Stimulated activated CD4-positive, alpha-beta T cell treated with anti-CD3 and anti-CD28 coated beads, TNF-alpha, amount 100 ng/mL, for 4 hours (primary cell): ENCODE measurements at regions not wholly inside any gene's neighbourhood (a gene's known extent, or its start where the extent isn't known, plus 50 kb on each side); places are given as distances from the start of the nearest gene placed in this dataset.

Experiments
- DNase-seq, 3 experiments: peaks; one replicate each; pipeline ENCODE4 v3.0.0-alpha.2; 2020; ENCODE audit warnings: low read depth in 3 of 3

DNA sequence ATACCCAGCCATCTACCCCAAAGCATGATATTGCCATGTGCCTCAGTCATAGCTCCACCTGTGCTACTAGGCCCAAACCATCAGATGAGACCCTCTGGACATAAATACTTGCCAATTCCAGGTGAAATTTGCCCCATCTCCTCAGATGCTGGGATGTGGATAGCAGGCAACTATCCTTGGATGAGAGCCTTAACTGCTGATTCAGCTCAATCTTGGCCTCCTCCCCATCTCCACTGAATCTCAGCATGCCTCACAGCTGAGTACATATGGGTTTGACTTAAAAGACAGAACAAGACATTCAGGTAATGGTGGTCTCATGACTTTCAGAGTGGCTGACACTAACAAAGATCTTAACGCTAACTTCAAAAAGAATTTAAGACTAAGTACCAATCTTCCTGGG, 50.8 kb upstream of the KLHL13 start:
- no peak for DNase-seq

GRCh38 chrX:118171356-118171755, 54.7 kb upstream of the KLHL13 start:
- no peak for DNase-seq

GRCh38 chrX:118174516-118175098, 58.0 kb upstream of the KLHL13 start:
- DNase-seq: no peak

GRCh38 chrX:118177708-118178107, 61.1 kb upstream of the KLHL13 start:
- DNase-seq: no peak

DNA sequence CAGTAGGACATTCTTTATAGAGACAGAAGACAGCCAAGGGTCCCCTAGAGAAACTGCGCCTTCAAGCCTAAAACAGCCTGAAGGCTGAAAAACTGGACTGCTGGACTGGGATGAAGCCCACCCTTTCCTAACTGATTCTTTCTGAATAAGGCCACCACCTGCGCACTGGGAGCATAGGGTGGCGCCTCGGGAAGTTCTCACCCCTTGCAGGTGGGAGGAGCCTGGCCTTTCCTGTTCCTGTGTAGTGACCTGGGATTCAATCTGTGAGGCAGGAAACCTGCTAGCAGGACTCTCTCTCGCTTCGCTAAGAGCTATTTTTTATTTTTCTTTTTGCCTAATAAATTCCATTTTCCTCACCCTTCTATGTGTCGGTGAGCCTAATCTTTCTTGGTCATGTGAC, 61.8 kb upstream of the KLHL13 start:
- no peak for DNase-seq

DNA sequence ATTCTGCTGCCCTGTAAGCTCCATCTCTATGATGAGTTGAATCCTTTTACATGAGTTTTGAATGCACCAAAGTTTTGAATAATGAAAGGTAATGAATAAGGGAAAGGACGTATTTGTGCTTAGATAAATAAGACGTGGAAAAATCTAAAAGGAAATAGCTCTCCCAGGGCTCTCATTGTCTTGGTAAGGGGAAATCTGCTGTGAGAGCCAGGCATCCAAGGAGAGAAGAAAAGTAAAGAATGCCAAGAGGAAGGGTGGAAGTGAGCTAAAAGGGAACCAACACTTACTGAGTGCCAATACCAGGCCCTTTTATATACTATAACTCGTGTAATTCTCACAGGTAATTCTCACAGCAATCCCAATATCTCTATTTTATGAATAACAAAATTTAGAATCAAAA, 62.6 kb upstream of the KLHL13 start:
- DNase-seq: no peak

GRCh38 chrX:118179718-118180117, 63.1 kb upstream of the KLHL13 start:
- DNase-seq: no peak

DNA sequence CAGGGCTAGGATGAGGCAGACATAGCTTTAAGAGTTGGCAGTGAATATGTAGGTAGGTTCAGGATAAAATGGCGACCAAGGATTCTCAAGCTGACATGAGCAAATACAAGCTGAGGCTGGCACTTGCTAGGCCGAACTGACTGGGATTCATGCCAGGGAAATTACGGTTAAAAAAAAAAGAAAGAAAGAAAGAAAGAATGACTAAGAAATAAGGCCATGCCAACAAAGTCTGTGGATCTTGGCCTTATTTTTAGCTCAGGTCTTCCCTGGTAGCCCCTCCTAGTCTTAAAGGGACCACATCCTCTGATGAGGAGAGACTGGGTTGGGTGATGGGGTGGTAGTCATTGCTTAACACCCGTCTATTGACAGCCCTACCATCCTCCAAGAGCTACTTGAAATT, 64.4 kb upstream of the KLHL13 start:
- no peak for DNase-seq

GRCh38 chrX:118182025-118182424, 65.4 kb upstream of the KLHL13 start:
- DNase-seq: no peak

- no peak for DNase-seq
Measured at GRCh38 chrX:118182681-118183080, 66.1 kb upstream of the KLHL13 start.

- no peak for DNase-seq
Measured at GRCh38 chrX:118183606-118184005, 67.0 kb upstream of the KLHL13 start.

- DNase-seq: no peak
Measured at GRCh38 chrX:118187100-118187499, 70.5 kb upstream of the KLHL13 start.

- DNase-seq: no peak
Measured at GRCh38 chrX:118189000-118189399, 72.4 kb upstream of the KLHL13 start.

DNA sequence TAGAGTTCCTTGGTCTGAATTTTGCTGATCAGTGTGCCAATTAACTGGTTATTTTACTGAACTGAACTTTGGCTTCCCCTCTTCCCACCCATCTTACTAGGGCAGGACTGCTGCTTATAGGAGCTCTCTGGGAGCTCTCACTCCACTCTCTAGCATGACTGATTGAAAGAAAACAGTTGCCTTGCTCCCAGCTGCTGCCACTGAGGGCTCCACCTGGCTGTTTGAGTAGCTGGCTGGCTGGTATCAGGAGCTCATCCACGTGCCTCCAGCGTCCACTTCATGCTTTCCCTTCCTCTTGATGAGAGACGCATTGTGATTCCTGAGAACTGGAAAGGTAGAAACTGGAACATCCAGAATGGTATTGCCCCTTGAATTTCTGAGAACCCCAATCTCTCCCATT, 73.0 kb upstream of the KLHL13 start:
- DNase-seq: no peak

- DNase-seq: no peak
Measured at GRCh38 chrX:118197730-118198129, 81.1 kb upstream of the KLHL13 start.

DNA sequence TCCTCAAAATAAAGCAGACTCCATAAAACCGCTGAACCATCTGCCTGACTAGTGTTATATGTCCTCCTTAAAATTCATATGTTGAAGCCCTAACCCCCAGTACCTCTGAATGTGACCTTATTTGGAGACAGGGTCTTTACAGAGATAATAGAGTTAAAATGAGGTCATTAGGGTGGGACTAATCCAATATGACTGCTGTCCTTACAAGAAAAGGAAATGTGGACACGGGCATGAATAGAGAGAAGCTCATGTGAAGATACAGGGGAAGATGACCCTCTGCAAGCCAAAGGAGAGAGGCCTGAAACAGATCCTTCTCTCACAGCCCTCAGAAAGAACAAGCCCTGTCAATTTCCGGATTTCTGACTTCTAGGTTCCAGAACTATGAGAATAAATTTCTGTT, 82.0 kb upstream of the KLHL13 start:
- DNase-seq: no peak

DNA sequence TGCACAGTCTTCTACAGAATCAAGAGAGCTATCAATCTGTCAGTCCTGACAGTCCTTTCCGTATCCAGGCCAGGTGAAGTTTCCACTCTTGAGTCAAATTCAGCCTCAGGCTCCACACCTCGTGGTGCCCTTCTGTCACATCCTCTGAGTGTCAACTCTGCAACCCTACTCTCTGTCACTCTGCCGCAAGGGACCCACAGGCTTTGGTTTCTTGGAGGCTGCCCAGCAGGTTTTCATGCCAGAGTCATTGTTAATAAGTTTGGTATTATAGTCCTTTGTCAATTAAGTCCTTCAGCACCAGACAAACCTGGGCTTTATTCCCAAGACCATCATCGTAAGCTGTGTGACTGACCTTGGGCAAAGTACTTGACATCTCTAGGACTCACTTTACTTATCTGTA, 83.4 kb upstream of the KLHL13 start:
- DNase-seq: no peak

DNA sequence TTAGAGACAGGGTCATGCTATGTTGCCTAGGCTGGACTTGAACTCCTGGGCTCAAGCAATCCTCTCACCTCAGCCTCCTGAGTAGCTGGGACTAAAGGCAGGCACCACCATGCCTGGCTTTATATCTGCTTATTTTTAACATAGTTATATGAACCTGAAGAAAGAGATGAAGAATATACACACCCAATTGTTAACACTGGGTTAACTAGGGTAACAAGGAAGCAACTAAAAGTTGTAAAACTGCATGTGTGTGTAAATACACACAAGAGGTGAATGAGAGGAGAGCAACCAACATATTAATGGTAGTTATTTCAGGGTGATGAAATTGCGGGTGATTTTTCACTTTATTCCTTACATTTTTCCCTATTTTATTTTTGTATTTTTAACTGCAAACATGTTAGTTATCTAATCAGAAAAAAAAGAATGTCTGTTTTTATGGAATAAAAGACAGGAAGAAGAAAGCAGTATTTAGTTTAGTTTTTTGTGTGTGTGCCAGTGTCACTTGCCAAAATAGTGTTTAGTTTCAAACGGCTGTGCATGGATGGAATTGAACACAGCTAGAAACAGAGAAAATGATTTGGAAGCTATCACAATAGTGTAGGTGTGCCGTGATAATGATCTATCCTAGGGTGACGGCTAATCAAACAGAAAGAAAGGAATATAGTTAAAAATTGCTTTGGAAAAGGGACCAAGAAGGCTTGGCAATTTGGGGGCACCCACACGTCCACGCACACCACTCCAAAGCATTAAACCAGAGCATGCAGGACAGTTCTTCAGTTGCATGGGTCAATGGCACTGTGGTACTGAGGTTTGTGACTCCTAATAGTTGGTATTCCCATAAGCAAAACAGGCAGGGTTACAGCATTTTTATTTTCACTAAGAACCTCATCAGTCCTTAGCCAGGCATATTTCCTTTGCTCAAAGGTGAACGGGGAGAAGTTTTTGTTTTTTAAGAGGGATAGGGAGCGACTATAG, 89.1 kb upstream of the KLHL13 start:
- no peak for DNase-seq

DNA sequence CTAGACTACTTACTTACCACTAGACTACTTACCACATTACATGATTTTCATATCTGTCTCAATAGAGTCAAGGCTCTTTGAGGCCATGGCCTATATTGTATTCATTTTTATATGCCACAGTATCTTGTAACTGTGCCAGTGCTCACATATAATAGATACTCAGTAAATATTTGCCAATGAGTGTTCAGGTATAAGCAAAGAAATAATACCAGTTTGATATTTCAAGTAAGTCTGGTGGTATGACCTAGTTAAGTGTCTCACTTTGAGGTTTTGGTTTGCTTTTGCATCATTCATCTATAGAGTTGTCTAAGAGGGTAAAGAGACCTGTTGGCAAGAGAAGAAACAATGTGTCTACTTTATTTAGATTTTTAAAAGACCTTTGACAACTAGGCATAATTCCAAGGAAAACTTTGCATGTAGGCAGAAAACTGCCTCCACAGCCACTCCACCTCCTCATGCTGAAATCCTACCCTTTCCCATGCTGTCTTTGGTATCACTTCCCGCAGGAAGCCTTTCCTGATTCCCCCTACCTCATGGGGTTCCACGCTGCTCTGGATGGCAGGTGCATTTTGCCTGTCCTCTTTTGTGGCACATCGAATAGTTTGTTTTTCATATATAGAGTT, 91.3 kb upstream of the KLHL13 start:
- DNase-seq: no peak

DNA sequence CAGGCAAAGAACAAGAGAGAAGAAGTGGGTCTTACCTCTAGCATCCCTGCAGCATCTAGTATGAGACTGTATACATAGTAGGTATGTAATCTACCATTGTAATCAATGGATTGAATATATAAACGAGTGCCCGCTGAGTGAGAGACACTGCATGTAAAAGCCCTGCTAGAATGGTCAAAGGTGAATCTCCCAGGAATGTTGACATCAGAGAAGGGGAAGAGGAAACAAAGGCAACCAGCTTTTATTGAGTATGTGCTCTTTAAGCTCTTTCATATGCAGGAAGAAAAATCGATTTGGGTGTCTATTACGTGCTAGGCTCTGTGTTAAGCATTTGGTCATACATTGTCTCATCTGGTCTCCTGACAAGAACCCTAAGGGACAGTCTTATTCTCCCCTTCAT, 91.9 kb upstream of the KLHL13 start:
- DNase-seq: no peak

- DNase-seq: no peak
Measured at GRCh38 chrX:118211891-118212816, 95.5 kb upstream of the KLHL13 start.

DNA sequence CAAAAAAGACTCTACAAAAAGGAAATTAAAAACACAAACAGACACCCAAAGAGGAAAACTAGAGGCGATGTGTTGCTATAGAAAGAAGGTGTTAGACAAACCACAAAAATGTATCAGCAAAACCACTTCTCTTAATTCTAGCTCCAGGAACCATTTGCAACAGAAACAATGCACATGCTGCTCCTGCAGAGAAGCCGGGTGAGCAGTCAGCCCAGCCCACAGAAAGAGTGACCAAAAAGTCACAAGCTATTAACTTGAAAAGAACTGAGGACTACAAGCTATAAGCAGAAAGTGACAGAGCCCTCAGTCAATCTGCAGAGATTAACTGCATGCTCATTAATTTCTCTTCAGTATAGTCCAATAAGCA, 96.2 kb upstream of the KLHL13 start:
- DNase-seq: no peak
